Activated naive CD8-positive, alpha-beta T cell (primary cell): ENCODE measurements at regions not wholly inside any gene's neighbourhood (a gene's known extent, or its start where the extent isn't known, plus 50 kb on each side); places are given as distances from the start of the nearest gene placed in this dataset.
"Not testable (repeated sequence)": the region's sequence is repeated elsewhere in the genome, so short reads cannot be mapped to it uniquely, and the experiment has no call there.

Source experiments
- H3K27ac Mint-ChIP-seq: one replicate; pipeline ENCODE4 v1.8.0; 2021; ENCODE audit warnings: mixed read lengths
- H3K27me3 Mint-ChIP-seq: one replicate; pipeline ENCODE4 v1.8.0; 2021; ENCODE audit warnings: mixed read lengths
- H3K36me3 Mint-ChIP-seq: one replicate; pipeline ENCODE4 v1.8.0; 2021; ENCODE audit warnings: mixed read lengths
- H3K4me1 Mint-ChIP-seq: one replicate; pipeline ENCODE4 v1.8.0; 2021; ENCODE audit warnings: low read depth, mixed read lengths
- H3K4me3 Mint-ChIP-seq: one replicate; pipeline ENCODE4 v1.8.0; 2021; ENCODE audit warnings: mild to moderate bottlenecking, mixed read lengths
- H3K9me3 Mint-ChIP-seq: one replicate; pipeline ENCODE4 v1.8.0; 2021; ENCODE audit warnings: low read depth, mixed read lengths

DNA sequence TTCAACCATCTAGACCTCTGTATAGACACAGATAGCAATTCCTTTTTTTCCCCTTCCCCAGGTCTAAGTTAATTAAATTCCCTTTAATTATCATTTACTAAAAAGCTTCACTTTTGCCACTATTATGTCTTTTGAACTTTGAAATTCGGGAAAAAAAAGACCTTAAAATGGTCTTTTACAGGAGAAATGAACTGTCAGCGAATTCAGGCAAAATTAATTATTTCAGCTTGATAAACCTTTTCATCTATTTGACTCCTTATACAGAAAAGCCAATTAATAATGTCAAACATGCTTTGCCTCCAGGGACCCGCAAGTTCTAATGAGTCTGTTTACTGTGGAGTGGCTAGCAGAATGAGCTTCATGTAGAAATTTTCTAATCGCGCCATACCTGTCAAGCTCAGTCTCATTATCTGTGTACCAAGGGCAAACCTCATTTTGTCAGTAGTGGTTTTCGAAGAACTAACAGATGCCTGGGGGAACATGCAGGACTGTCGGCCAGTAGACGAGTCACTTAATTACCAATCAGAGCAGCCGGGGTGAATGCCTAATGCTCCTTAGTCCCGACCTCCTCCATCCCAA is 287.7 kb downstream of the INSIG2 start:
- Mint-ChIP-seq H3K4me1 (no peaks in the 10 kb centered on the region), H3K4me3 (no peak overlapping the region), H3K9me3 (no peaks in the 10 kb centered on the region), H3K36me3 (no peaks in the 10 kb centered on the region), H3K27ac (no peak overlapping the region), H3K27me3 (peaks cover 10% of the 10 kb centered on the region)

DNA sequence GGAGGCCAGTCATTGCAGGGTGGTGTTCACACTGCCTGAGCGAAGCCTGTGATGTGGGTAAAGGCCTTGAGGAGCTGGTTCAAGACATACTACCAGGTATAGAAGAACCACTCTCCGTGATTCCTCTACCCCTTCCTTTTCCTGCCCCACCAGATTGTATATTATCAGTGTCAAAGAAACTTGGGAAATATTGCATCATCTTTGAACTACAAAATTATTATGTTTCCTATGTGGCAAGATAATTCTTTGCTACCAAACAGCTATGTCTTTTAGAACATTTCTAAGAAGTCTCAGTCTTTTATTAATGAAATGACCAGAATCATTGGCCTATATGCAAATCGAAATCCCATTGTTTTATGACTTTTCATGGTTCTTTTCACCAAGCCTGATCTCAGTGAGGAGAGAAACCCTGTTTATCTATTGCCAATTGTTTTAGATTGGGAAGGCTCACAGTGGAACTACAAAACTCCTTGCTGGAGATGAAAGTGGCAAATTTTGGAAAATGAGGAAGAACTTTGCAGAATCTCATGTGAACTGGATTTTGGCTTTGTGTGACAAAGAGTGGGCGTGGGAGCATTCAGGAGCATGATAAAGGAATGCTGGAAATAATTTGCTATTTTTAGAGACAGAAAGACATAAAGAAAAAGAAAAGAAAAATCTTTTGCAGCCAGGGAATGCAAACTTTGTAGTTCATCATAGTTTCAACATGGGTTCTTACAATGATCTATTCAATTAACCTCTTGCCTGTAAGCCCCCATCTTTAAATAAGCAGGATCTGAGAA is 286.9 kb downstream of the INSIG2 start:
- Mint-ChIP-seq H3K27ac (no peak overlapping the region), H3K9me3 (no peaks in the 10 kb centered on the region), H3K27me3 (peaks cover 11% of the 10 kb centered on the region), H3K36me3 (no peaks in the 10 kb centered on the region), H3K4me3 (no peak overlapping the region), H3K4me1 (no peaks in the 10 kb centered on the region)

DNA sequence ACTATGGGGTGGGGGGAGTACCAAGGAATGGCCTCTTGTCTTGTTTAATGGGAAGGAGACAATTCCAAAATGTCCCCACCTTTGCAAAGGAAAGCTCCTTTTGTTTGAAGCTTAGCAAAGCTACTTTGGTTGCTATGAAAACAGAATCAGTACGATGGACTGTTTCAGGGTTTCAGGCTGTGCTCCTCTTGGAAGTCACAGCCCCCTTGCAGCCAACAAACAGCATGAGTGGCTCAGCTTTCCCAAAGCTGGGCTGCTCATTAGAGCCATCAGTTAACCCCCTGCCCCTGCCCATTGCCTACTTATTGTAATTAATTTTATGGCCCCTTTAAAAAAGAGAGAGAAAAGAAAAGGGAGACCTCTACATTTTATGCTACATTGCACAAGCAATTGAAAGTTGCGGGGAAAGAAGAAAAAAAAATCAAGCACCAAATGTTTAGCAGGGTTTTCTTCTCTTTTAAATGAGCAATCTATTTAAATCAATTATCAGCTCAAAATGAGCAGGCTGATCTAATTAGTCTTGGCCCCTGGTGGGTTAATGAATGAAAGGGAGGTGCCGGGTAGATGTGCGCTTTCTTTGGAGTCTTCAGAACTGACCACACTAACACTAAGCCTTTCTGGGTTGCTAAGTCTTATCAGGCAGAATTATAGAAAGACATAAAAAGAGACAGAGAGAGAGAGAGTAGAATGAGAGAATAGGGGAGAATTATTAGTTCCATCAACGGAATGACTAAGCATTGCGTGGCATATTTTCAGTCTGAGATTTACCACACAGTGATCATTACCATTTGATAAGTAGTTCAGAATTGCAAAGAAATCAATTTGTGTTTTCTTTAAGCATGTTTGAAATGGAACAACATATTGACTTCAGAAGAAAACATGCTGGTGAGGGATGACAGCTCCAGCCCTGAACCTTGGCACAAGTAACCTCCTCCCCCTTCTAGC is 284.9 kb downstream of the INSIG2 start:
- no peak overlapping the region for H3K27ac Mint-ChIP-seq
- H3K27me3 Mint-ChIP-seq = peaks cover 13% of the 10 kb centered on the region
- no peak overlapping the region for H3K4me3 Mint-ChIP-seq

GRCh38 chr2:118371515-118371914 is 283.2 kb downstream of the INSIG2 start:
- no peak overlapping the region for H3K4me3 Mint-ChIP-seq
- H3K27ac Mint-ChIP-seq = no peak overlapping the region
- no peaks in the 10 kb centered on the region for H3K4me1 Mint-ChIP-seq
- H3K9me3 Mint-ChIP-seq = no peaks in the 10 kb centered on the region
- peaks cover 13% of the 10 kb centered on the region for H3K27me3 Mint-ChIP-seq
- H3K36me3 Mint-ChIP-seq = no peaks in the 10 kb centered on the region

More for the DNA sequence above, 284.9 kb downstream of the INSIG2 start:
- H3K4me1 Mint-ChIP-seq = no peaks in the 10 kb centered on the region
- no peaks in the 10 kb centered on the region for H3K36me3 Mint-ChIP-seq
- H3K9me3 Mint-ChIP-seq = no peaks in the 10 kb centered on the region

DNA sequence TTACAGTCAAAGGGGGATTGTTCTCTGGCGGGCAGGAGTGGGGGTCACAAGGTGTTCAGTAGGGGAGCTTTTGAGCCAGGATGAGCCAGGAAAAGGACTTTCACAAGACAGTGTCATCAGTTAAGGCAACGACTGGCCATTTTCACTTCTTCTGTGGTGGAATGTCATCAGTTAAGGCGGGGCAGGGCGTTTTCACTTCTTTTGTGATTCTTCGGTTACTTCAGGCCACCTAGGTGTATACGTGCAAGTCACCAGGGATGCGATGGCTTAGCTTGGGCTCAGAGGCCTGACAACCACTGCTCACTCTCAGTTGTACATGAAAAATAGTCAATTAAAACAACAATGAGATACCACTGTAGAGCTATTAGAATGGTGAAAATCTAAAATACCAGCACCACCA is 281.2 kb downstream of the INSIG2 start:
- not testable (repeated sequence) for H3K36me3 Mint-ChIP-seq, H3K4me1 Mint-ChIP-seq, H3K4me3 Mint-ChIP-seq, H3K27ac Mint-ChIP-seq, H3K9me3 Mint-ChIP-seq
- peaks cover 16% of the 10 kb centered on the region for H3K27me3 Mint-ChIP-seq

DNA sequence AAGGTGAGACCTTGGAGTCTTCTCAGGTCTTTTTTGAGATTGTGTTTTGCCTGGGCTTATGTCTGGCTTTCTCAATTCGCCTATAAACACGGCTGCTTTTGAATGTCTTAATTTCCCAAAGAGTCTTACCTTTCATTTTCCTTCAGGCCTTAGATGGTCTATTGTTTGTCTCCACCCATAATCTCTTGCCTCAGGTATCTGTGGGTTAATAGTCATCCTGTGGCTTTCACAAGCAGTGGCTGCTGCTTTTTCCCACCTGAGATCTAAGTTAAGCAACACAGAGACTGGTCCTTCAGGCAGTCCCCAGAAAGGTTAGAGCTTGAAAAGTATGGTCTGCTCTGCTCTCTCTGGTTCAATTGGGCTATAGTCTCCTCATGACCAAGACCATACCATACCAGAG is 275.3 kb downstream of the INSIG2 start:
- H3K27me3 Mint-ChIP-seq = peaks cover 20% of the 10 kb centered on the region
- no peaks in the 10 kb centered on the region for H3K9me3 Mint-ChIP-seq
- no peaks in the 10 kb centered on the region for H3K4me1 Mint-ChIP-seq
- H3K4me3 Mint-ChIP-seq = no peak overlapping the region
- no peak overlapping the region for H3K27ac Mint-ChIP-seq
- H3K36me3 Mint-ChIP-seq = no peaks in the 10 kb centered on the region

DNA sequence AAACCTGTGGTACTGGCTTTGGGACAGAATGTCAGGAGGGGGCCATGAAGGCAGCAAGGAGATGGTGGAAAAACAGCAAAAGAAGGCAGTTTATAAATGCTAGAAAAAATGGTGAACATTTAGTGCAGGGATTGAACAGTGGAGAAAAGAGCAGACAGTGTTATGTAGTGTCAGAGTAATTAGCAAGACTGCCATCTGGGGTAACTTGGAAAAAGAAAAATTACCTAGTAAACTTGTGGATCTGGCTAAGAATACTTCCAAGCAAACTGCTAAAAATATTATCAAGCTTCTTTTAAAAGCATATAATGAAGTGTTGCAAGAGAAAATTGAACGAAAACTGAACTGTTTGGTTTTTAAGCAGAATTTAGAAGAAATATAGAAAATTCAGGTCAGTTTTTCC is 267.8 kb downstream of the INSIG2 start:
- no peaks in the 10 kb centered on the region for H3K36me3 Mint-ChIP-seq
- peaks cover 6% of the 10 kb centered on the region for H3K27me3 Mint-ChIP-seq
- no peak overlapping the region for H3K4me3 Mint-ChIP-seq
- H3K27ac Mint-ChIP-seq = no peak overlapping the region
- no peaks in the 10 kb centered on the region for H3K4me1 Mint-ChIP-seq
- no peaks in the 10 kb centered on the region for H3K9me3 Mint-ChIP-seq

DNA sequence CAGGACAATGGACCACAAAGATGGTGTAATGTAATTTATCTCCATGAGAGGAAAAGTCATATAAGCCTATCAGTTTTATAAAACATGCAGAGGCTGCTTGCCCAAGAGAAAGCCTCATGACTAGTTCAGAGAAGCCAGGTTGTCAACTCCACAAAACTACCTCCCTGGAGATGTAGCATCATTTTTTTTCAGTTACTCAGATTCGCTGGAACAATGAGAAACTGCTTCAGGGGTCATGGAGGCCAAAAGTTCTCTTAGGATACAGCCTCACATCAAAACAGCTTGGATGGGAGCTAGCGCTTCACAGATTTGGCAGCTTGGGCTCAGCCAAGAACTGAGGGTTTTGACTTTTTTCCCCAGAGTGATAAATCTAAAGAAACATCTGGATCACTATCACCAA is 263.5 kb downstream of the INSIG2 start:
- Mint-ChIP-seq H3K4me3 (no peak overlapping the region), H3K9me3 (no peaks in the 10 kb centered on the region), H3K27me3 (peaks cover 4% of the 10 kb centered on the region), H3K4me1 (no peaks in the 10 kb centered on the region), H3K36me3 (no peaks in the 10 kb centered on the region), H3K27ac (no peak overlapping the region)

- H3K9me3 Mint-ChIP-seq = no peaks in the 10 kb centered on the region
- no peak overlapping the region for H3K27ac Mint-ChIP-seq
- no peak overlapping the region for H3K4me3 Mint-ChIP-seq
- no peaks in the 10 kb centered on the region for H3K4me1 Mint-ChIP-seq
- no peaks in the 10 kb centered on the region for H3K36me3 Mint-ChIP-seq
- peaks cover 4% of the 10 kb centered on the region for H3K27me3 Mint-ChIP-seq
These were observed 262.4 kb downstream of the INSIG2 start for GRCh38 chr2:118350621-118351020.

DNA sequence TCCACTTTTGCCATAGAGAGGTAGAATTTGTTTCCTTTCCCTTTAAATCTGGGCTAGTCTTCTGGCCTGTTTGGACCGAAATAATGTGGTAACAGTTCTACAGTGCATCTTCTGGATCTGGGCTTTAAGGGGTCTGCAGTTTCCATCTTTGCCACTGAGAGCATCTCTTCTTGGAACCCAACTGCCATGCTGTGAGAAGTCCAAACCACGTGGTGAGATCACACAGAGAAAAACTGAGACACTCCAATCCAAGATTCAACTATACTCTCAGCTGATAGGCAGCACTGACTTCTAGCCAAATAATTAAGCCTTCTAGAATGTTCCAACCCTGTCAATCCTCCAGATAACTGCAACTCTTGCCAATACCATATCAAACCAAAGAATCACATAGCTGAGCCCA is 261.1 kb downstream of the INSIG2 start:
- H3K27me3 Mint-ChIP-seq = peaks cover 10% of the 10 kb centered on the region
- H3K4me3 Mint-ChIP-seq = no peak overlapping the region
- no peaks in the 10 kb centered on the region for H3K36me3 Mint-ChIP-seq
- no peaks in the 10 kb centered on the region for H3K9me3 Mint-ChIP-seq
- H3K4me1 Mint-ChIP-seq = no peaks in the 10 kb centered on the region
- H3K27ac Mint-ChIP-seq = no peak overlapping the region

DNA sequence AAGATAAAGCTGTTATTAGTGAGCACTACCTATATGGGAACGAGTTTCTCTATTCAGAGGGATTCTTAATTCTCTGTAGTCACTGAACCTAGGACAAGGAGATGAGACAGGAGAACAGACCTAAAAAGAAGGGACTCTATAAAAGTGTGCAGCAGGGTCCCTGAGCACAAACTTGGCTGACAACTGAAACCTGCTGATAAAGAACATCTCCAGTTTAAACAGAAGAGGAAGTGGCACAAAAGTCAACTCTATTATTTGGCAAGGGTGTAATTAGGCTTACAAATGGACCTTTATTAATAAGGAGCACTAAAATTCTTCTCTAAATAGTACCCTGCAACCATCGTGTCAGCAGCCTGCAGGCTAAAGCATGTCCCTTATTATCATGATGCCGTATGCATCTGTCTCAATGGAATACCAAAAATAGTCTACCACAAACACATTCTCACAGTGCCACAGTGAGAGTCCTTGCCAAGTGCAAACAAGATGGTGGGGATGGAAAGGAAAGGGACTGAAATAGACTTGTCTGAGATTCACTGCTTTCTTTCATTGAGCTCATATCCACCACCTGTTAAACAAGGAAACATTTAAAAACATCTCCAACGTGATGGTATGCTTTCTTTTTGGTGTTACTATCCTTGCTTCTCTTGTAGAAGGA is 260.2 kb downstream of the INSIG2 start:
- H3K27ac Mint-ChIP-seq = no peak overlapping the region
- no peaks in the 10 kb centered on the region for H3K4me1 Mint-ChIP-seq
- H3K4me3 Mint-ChIP-seq = no peak overlapping the region
- H3K36me3 Mint-ChIP-seq = no peaks in the 10 kb centered on the region
- H3K27me3 Mint-ChIP-seq = peaks cover 10% of the 10 kb centered on the region
- H3K9me3 Mint-ChIP-seq = no peaks in the 10 kb centered on the region

DNA sequence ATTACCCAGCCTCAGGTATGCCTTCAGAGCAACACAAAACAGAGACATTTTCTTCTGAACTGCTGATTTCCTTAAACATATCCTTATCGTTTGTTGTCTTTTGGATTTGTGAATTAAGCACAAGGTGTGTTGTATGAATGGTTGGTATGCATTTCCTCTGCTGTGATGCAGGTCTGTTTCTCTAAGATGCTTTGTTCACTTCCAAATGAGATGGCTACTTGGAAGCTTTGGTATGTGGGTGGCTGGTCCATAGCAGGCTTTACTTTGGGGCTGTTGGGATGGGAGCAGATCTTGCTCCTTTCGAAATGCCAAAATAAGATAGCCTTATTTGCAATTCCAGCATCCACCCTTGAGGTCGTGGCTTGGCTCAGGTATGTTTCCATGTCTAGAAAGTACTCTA is 257.2 kb downstream of the INSIG2 start:
- Mint-ChIP-seq H3K4me3 (no peak overlapping the region), H3K27me3 (peaks cover 9% of the 10 kb centered on the region)

GRCh38 chr2:118340103-118340502 is 251.8 kb downstream of the INSIG2 start:
- Mint-ChIP-seq H3K27ac (no peak overlapping the region), H3K4me1 (no peaks in the 10 kb centered on the region), H3K36me3 (no peaks in the 10 kb centered on the region), H3K9me3 (peaks cover 20% of the 10 kb centered on the region), H3K4me3 (no peak overlapping the region), H3K27me3 (peaks cover 11% of the 10 kb centered on the region)

More for the DNA sequence above, 257.2 kb downstream of the INSIG2 start:
- H3K36me3 Mint-ChIP-seq = no peaks in the 10 kb centered on the region
- H3K27ac Mint-ChIP-seq = no peak overlapping the region
- no peaks in the 10 kb centered on the region for H3K9me3 Mint-ChIP-seq
- H3K4me1 Mint-ChIP-seq = no peaks in the 10 kb centered on the region

- Mint-ChIP-seq H3K4me3 (no peak overlapping the region), H3K27me3 (peaks cover 8% of the 10 kb centered on the region), H3K36me3 (no peaks in the 10 kb centered on the region), H3K9me3 (peaks cover 20% of the 10 kb centered on the region), H3K4me1 (no peaks in the 10 kb centered on the region), H3K27ac (no peak overlapping the region)
These were observed 251.1 kb downstream of the INSIG2 start for GRCh38 chr2:118339386-118339785.

- Mint-ChIP-seq H3K4me1 (no peaks in the 10 kb centered on the region), H3K27me3 (peaks cover 19% of the 10 kb centered on the region), H3K27ac (no peak overlapping the region), H3K36me3 (peaks cover 2% of the 10 kb centered on the region), H3K9me3 (peaks cover 5% of the 10 kb centered on the region), H3K4me3 (no peak overlapping the region)
These were observed 245.4 kb downstream of the INSIG2 start for GRCh38 chr2:118333664-118334063.
